ENCODE measurements at regions not wholly inside any gene's neighbourhood (a gene's known extent, or its start where the extent isn't known, plus 50 kb on each side); places are given as distances from the start of the nearest gene placed in this dataset.

GRCh38 chr15:93232845-93233244 is 143.8 kb upstream of the RGMA start:
- Histone ChIP-seq H3K27ac (ENCODE audit: low read depth, low read length) (no peak overlapping the region), H3K4me3 (replicated peaks in 1 of 2; ENCODE audit: low read depth in 1 of 2, low read length in 2 of 2) (no peak overlapping the region), H3K9me2 (ENCODE audit: insufficient read depth) (no peaks in the 10 kb centered on the region), H3K9me3 (ENCODE audit: control insufficient read depth in 1 of 2, insufficient read depth in 1 of 2, low read depth in 1 of 2, low read length in 2 of 2) (no peaks in the 10 kb centered on the region), H3K36me3 (ENCODE audit: control insufficient read depth in 1 of 2, insufficient read depth in 2 of 2, low read length in 2 of 2) (no peaks in the 10 kb centered on the region), H3K4me2 (ENCODE audit: low read length) (no peak overlapping the region), H3K4me1 (ENCODE audit: control insufficient read depth in 1 of 2, insufficient read depth in 2 of 2, low read length in 2 of 2) (no peaks in the 10 kb centered on the region), H3K27me3 (ENCODE audit: insufficient read depth, low read length) (peaks cover 43% of the 10 kb centered on the region), H3K79me2 (ENCODE audit: insufficient read depth, low read length) (no peaks in the 10 kb centered on the region), H4K20me1 (ENCODE audit: insufficient read depth) (no peaks in the 10 kb centered on the region), H2AFZ (ENCODE audit: low read depth, low read length, poor library complexity, severe bottlenecking) (no peak overlapping the region), H3K9ac (ENCODE audit: low read length) (no peak overlapping the region)
- BruUV-seq (replicated peaks), result no TSS peak
- intact Hi-C loops (cut with micrococcal nuclease), result no loop called here
- RAD21 ChIA-PET (ENCODE audit: low non-redundant PET in 1 of 2, low total read pairs in 2 of 2, uncharacterized antibody in 2 of 2, unreplicated experiment in 2 of 2), result no interaction called here
- TF ChIP-seq RAD21 (IDR thresholded peaks at IDR 0.05; ENCODE audit: low read depth), result no peak
- no peak for TF ChIP-seq EZH2phosphoT487 (IDR thresholded peaks at IDR 0.05; ENCODE audit: borderline replicate concordance)
- TF ChIP-seq SIN3A (IDR thresholded peaks at IDR 0.05; ENCODE audit: low read depth), result no peak
- no peak for TF ChIP-seq ZNF274 (IDR thresholded peaks at IDR 0.05; ENCODE audit: low read depth, low read length)
- no peak for TF ChIP-seq TCF7L2 (IDR thresholded peaks at IDR 0.05; ENCODE audit: borderline replicate concordance, extremely low read depth, insufficient read depth, insufficient read length)
- CTCF ChIA-PET, result no interaction called here
- no peak for ATAC-seq
- POLR2A ChIA-PET, result no interaction called here
- no peak for DNase-seq (ENCODE audit: low read depth, low spot score)

- intact Hi-C loops (cut with micrococcal nuclease), result no loop called here
- ChIA-PET CTCF (no interaction called here), RAD21 (ENCODE audit: low non-redundant PET in 1 of 2, low total read pairs in 2 of 2, uncharacterized antibody in 2 of 2, unreplicated experiment in 2 of 2) (no interaction called here), POLR2A (no interaction called here)
- H3K27me3 ChIP-seq (ENCODE audit: insufficient read depth, low read length), result peaks cover 42% of the 10 kb centered on the region
- no peaks in the 10 kb centered on the region for H3K4me1 ChIP-seq (ENCODE audit: control insufficient read depth in 1 of 2, insufficient read depth in 2 of 2, low read length in 2 of 2)
- no peak overlapping the region for H3K4me3 ChIP-seq (replicated peaks in 1 of 2; ENCODE audit: low read depth in 1 of 2, low read length in 2 of 2)
- H3K36me3 ChIP-seq (ENCODE audit: control insufficient read depth in 1 of 2, insufficient read depth in 2 of 2, low read length in 2 of 2), result no peaks in the 10 kb centered on the region
- no peaks in the 10 kb centered on the region for H3K9me2 ChIP-seq (ENCODE audit: insufficient read depth)
- no peak overlapping the region for H3K4me2 ChIP-seq (ENCODE audit: low read length)
- H3K79me2 ChIP-seq (ENCODE audit: insufficient read depth, low read length), result no peaks in the 10 kb centered on the region
- DNase-seq (ENCODE audit: low read depth, low spot score), result no peak
- H2AFZ ChIP-seq (ENCODE audit: low read depth, low read length, poor library complexity, severe bottlenecking), result no peak overlapping the region
- H3K9ac ChIP-seq (ENCODE audit: low read length), result no peak overlapping the region
- H3K27ac ChIP-seq (ENCODE audit: low read depth, low read length), result no peak overlapping the region
- ATAC-seq, result no peak
- no peaks in the 10 kb centered on the region for H3K9me3 ChIP-seq (ENCODE audit: control insufficient read depth in 1 of 2, insufficient read depth in 1 of 2, low read depth in 1 of 2, low read length in 2 of 2)
- no peak for TF ChIP-seq REST (IDR thresholded peaks at IDR 0.05; ENCODE audit: low read depth)
- no peak for TF ChIP-seq MAX (IDR thresholded peaks at IDR 0.05)
- TF ChIP-seq ZFX (IDR thresholded peaks at IDR 0.05), result no peak
- no peak for TF ChIP-seq RAD21 (IDR thresholded peaks at IDR 0.05; ENCODE audit: low read depth)
- TF ChIP-seq JUND (IDR thresholded peaks at IDR 0.05), result no peak
- TF ChIP-seq TCF7L2 (IDR thresholded peaks at IDR 0.05; ENCODE audit: borderline replicate concordance, extremely low read depth, insufficient read depth, insufficient read length), result no peak
- TF ChIP-seq FOSL1 (IDR thresholded peaks at IDR 0.05; ENCODE audit: low read depth), result no peak
- TF ChIP-seq EZH2 (IDR thresholded peaks at IDR 0.05), result no peak
- no peak for TF ChIP-seq ATF3 (IDR thresholded peaks at IDR 0.05)
- no peak for TF ChIP-seq EZH2phosphoT487 (IDR thresholded peaks at IDR 0.05; ENCODE audit: borderline replicate concordance)
- TF ChIP-seq SP1 (IDR thresholded peaks at IDR 0.05; ENCODE audit: low read depth), result no peak
- TF ChIP-seq YY1 (IDR thresholded peaks at IDR 0.05; ENCODE audit: extremely low read depth, insufficient replicate concordance, low read depth, low read length), result no peak
- no peak for TF ChIP-seq SIN3A (IDR thresholded peaks at IDR 0.05; ENCODE audit: low read depth)
- no peak for TF ChIP-seq ZBTB33 (IDR thresholded peaks at IDR 0.05; ENCODE audit: extremely low read depth, insufficient replicate concordance, low read length)
- no peak for TF ChIP-seq SRF (IDR thresholded peaks at IDR 0.05; ENCODE audit: low read depth)
- no TSS peak for BruUV-seq (replicated peaks)
- H4K20me1 ChIP-seq (ENCODE audit: insufficient read depth), result no peaks in the 10 kb centered on the region
These were observed 143.0 kb upstream of the RGMA start for GRCh38 chr15:93231994-93232393.
